Activated CD8-positive, alpha-beta memory T cell treated with anti-CD3 and anti-CD28 coated beads, Interleukin-2, amount 50 U/mL, for 48 hours (primary cell): ENCODE measurements at regions not wholly inside any gene's neighbourhood (a gene's known extent, or its start where the extent isn't known, plus 50 kb on each side); places are given as distances from the start of the nearest gene placed in this dataset.
"Not testable (repeated sequence)": the region's sequence is repeated elsewhere in the genome, so short reads cannot be mapped to it uniquely, and the experiment has no call there.

Experiments
- DNase-seq: peaks from one replicate; pipeline ENCODE4 v3.0.0-alpha.2; 2020

DNA sequence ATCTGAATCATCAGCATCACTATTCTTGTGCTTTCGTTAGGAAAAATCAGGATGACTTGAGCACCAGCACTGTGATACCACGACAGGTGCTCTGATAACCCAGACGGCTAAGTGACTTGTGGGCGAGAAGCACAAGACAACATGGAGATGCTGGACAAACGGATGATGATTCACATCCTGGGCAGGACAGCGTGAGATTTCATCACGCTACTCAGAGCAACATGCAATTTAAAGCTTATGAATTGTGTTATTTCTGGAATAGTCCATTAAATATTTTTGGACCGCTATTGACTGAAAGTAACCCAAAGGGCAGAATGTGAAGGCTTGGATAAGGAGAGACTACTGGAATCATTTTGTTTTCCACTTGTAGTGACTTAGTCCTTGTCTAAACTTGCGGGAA, 114.8 kb upstream of the DAPK1 start:
- DNase-seq, result no peak

DNA sequence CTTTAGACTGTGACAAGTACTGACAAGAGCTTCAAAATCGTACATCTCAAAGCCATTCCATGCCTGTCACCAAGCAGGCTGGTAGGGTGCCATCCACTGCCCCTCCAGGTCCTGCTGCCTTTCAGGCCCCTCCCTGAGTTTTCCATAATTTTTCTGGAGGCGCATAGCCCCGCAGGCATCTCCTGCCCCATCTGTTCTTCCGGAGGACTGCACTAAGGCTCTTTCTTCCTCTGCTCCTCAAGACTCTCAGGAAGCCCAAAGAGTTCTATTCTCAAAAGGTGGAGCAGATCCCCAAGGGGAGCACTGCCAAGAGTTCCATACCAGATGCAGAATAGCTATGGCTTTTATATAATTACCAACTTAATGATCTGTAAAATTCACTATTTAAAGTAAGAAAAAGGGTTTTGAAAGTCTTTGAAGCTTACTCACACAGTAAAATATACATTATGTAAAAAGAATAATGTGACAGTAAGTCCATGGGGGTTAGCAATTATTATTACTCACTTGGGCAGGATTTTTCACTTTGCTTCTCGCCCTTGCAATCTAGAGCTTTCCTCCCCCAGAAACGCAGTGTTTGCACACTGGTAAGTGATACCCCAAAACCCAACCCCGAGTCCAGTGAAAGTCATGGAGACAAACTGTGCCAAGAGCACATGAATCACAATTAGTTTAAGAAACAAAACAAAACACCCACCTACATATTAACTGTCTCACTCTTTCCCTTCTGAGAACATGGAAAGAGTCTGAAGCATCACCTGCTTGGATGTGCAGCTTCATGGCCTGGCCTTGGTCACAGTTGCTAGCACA, 114.1 kb upstream of the DAPK1 start:
- no peak for DNase-seq

DNA sequence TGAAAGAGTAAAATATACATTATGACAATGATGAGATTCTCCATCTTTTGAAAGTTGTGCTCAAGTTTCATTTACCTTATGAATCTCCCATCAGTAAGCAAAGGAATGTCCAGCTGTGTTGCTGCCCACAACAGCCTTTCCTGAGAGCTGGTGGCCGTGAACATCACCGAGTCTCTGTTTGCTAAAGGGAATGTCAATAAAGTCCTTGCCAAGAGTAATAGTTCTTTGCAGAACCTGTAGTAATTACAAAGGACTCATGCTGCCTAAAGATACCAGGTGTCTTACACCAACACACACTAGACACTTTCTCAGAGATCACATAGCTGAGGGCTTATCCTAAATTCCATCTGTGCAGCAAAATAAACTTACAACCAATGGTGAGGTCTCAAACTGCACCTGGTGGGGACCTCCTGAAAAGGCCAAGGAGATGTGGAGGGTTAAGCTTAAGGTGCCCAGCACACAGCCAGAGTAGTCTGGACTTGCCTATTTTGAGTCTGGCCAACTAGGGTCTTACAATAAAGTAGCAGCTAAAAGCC, 111.1 kb upstream of the DAPK1 start:
- no peak for DNase-seq

- no peak for DNase-seq
These were observed 110.2 kb upstream of the DAPK1 start for GRCh38 chr9:87387351-87388011.

GRCh38 chr9:87388708-87389107, 109.0 kb upstream of the DAPK1 start:
- DNase-seq, result not testable (repeated sequence)

DNA sequence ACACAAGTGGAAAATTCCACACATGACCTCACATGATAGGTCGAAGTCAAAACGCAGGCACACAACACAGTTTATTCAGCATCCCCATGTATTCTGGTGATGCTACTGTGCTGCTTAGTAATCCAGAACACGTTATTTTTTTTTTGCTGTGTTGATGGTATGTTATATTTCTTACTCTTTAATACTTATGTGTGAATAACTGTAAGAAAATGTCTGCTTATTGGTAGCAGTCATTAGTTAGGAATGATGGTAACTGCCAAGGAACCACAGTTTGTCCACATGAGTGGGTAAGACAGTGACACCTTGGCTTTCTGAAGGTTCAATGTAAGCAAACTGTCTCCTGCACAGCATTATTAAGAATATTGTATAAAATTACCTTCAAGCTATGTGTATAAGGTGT, 107.7 kb upstream of the DAPK1 start:
- DNase-seq, result no peak

GRCh38 chr9:87390361-87390760, 107.3 kb upstream of the DAPK1 start:
- no peak for DNase-seq

GRCh38 chr9:87392086-87392485, 105.6 kb upstream of the DAPK1 start:
- DNase-seq, result no peak

- DNase-seq, result no peak
These were observed 103.9 kb upstream of the DAPK1 start for GRCh38 chr9:87393706-87394230.

DNA sequence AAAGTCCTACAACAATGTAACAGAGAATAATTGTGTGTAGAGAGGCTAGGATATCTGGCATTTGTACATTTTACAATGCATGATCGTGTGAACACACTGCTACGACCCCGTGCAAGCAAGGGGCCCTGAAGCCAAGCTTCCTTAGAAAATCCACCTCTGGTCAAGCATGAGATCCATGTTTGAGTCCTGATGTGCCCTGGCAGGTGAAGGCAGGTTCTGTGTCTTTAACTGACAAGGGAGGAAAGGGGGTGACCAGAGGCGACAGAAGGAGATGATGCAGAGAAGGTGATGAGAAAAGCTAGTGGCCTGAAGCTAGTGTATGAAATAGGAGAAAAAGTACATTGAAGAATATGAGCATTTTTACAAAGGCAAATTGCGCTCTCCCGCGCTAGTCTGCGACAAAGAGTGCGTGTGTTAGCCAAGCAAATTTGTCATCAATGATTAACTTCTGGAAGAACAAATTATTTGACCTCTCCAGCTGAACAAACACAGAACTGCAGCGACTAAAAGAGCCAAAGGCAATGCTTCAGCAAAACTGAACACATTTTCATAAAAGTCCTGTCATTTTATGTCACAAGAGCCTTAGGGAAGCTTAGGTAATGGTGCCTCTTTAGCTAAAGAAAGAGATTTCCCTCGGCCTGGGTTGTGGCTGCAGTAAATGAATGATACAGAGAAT, 101.7 kb upstream of the DAPK1 start:
- DNase-seq, result no peak

GRCh38 chr9:87401681-87402080, 96.0 kb upstream of the DAPK1 start:
- no peak for DNase-seq

DNA sequence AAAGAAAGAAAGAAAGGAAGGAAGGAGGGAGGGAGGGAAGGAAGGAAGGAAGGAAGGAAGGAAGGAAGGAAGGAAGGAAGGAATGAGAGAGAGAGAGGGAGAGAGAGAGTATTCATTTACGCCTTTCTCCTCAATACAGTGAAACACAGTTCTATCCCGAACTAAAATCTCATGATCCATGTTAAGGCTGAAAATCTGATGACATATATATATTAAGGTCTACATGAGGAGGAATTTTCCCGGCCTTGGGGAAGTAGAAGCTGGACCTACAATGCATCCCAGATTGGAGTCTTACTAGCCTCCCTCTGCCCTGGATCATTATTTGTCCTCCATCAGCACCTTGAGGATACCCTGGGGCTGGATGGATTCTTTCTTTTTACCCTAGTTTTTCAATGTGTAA, 95.1 kb upstream of the DAPK1 start:
- no peak for DNase-seq

DNA sequence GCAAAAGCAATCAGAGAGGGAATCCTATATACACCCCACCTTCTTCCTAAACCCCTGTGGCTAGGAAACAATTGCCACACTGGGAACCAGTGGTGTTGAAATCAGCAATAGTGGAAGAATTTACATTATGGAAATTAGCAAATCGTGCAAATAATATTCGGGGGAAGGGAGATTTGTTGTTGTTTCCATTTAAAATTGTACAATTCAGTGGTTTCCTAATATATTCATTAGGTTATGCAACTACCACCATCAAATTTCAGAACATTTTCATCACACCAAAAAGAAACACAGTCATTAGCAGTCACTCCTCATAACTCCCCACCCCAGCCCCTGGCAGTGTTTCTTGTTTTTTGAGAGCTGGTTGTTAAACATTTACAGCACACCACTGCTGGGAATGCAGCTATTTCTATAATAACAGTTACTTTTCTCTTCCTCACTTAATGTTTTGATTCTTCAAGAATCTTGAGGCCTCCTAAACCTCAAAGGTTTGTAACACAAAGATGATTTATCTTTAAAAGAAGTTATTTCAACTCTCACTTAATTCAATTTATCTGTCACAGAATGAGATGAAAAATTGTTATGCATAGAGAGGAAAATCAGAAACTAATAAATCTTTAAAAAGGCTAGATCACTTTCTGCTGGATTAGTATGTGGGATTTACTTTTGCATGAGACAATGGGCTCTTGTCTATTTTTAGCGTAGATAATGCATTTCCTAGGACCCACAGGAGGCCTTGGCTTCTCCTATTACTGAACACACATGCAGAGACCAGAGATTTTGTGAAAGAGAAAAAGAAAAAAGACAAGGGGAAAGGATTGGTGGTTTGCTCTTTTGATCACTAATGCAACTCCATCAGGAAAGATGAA, 91.8 kb upstream of the DAPK1 start:
- no peak for DNase-seq

DNA sequence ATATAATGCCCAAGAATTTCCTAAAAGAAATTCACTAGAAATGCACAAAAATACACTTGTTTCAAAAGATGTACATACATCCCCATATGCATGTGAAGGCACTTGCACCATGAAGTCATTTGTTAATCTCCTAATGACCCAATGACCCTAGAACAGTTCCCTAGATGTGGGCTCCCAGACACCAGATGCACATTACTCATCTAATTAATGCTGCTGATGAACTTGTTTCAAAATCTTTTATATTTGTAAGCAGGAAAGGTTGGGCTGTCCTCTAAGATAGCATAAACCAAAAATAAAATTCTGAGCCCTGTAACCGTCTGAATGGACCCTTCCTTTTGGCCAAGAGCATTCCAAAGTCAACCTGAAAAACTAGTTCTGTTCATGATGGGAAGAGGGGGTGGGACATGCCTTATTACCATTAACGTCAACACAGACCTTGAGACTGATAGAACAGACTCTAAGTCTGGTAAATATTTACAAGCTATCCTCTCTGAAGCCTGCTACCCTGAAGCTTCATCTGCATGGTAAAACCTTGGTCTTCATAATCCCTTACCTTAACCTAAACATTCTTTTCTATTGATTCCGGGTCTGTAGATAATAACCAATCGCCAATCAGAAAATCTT, 91.0 kb upstream of the DAPK1 start:
- no peak for DNase-seq

GRCh38 chr9:87410047-87411005, 87.3 kb upstream of the DAPK1 start:
- not testable (repeated sequence) for DNase-seq

GRCh38 chr9:87420884-87421283, 76.8 kb upstream of the DAPK1 start:
- DNase-seq, result no peak

GRCh38 chr9:87421734-87422133, 75.9 kb upstream of the DAPK1 start:
- no peak for DNase-seq

DNA sequence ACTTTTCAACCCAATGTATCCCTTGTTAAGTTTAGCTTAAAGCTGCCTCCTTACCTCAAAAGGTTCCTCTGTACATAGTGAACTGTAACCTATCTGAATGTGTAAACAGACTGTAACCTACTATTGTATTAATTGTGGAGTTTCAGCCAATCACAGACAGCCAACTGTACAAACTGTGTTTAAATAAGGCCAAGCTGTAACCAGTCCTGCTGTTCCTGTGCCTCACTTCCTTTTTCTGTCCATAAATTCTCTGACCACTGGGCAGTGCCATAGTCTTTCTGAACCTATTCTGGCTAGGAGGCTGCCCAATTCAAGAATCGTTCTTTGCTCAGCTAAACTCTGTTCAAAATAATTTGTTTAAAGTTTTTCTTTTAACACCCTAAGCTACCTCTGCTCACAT, 74.7 kb upstream of the DAPK1 start:
- no peak for DNase-seq

GRCh38 chr9:87423885-87424284, 73.8 kb upstream of the DAPK1 start:
- DNase-seq, result not testable (repeated sequence)

DNA sequence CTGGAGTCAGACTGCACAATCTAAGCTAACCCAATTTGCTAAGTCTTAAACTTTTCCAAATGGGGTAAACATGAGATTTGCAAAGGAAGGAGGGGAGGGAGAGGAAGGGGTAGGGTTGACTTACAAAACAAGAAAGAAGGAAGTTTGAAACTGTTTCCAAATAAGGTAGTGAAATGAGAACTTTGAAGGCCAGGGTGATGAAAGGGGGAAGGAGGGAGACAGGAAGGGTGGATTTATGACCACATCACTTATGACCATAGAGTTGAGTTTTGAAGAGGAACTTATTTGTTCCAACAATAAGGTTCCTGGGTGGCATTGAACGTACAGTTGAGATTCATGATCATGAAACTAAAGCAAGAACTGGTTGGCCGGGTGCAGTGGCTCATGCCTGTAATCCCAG, 72.5 kb upstream of the DAPK1 start:
- no peak for DNase-seq
